SH-SY5Y (cell line): ENCODE measurements at regions not wholly inside any gene's neighbourhood (a gene's known extent, or its start where the extent isn't known, plus 50 kb on each side); places are given as distances from the start of the nearest gene placed in this dataset.

Experiments
- GATA2 ChIP-seq: IDR thresholded peaks from 2 replicates; pipeline ENCODE4 v1.6.1; 2011; ENCODE audit warnings: mild to moderate bottlenecking, low read depth, low read length
- GATA3 ChIP-seq: IDR thresholded peaks from 2 replicates; pipeline ENCODE4 v1.6.1; 2011; ENCODE audit warnings: low read depth, mild to moderate bottlenecking, low read length, moderate library complexity

DNA sequence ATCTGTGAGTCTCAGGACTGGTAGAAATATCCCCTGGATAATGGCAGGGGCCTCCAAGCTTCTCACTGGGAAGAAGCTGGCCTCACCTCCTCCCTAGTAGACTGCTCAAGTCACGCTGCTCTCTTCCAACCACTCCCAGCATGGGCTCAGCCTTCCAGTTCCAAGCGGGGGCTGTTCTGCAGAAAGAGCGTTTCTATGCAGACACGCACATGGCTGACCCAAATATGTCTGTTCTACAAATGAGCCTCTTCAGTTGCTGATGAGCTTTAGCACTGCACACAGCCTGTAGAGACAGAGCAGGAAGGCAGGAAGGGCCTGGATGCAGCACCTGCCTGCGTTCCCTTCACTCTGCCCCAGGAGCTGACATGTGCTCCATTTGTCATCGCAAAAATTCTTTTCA is 523.9 kb upstream of the MGMT start:
- TF ChIP-seq GATA2 (no peak), GATA3 (no peak)
